Uterus (tissue), 2 donors: ENCODE measurements at regions not wholly inside any gene's neighbourhood (a gene's known extent, or its start where the extent isn't known, plus 50 kb on each side); places are given as distances from the start of the nearest gene placed in this dataset.

ENCODE experiments used
- POLR2A ChIP-seq, 2 donors: fragments of 450-650 bp; IDR thresholded peaks; one replicate each; pipeline ENCODE4 v1.6.1; 2016; ENCODE audit warnings: antibody characterized with exemption in 2 of 2, mild to moderate bottlenecking in 1 of 2, moderate library complexity in 1 of 2
- TF ChIP-seq, protein P1 (sequence below), 4 experiments: fragments of 200-600 bp in 2 of 4; fragments of 450-650 bp in 2 of 4; sonication (generic) in 2 of 4; IDR thresholded peaks; one replicate each; pipeline ENCODE4 v1.5.1; 2016 to 2019; ENCODE audit warnings: antibody characterized with exemption in 4 of 4, mild to moderate bottlenecking in 2 of 4, moderate library complexity in 1 of 4

DNA sequence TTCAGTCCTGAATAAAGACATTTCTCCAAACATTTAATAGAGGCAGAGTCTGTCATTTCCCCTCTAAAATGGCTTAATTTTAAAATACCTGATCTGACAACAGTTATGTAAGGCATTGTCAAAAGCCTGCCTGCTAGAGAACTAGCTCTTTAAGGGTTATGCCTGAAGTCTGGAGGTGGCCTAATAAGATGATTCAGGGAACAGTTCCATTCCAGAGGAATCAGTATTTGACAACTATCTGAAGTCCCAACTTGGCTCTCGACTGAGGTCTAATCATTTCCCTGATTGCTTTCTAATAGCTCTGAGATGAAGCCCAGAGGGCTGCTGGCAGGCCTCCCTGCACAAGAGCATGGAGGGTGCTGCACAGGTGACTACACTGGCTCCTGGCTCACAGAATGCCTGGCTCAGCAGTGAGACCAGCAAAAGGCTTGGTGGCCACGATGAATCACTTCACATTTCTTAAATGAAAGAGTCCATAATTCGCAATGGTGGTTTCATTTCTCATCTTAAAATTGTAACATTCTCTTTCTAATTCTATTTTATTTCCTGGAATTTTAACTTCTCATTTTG is 509.6 kb upstream of the POM121L12 start:
- TF ChIP-seq, protein P1, sequence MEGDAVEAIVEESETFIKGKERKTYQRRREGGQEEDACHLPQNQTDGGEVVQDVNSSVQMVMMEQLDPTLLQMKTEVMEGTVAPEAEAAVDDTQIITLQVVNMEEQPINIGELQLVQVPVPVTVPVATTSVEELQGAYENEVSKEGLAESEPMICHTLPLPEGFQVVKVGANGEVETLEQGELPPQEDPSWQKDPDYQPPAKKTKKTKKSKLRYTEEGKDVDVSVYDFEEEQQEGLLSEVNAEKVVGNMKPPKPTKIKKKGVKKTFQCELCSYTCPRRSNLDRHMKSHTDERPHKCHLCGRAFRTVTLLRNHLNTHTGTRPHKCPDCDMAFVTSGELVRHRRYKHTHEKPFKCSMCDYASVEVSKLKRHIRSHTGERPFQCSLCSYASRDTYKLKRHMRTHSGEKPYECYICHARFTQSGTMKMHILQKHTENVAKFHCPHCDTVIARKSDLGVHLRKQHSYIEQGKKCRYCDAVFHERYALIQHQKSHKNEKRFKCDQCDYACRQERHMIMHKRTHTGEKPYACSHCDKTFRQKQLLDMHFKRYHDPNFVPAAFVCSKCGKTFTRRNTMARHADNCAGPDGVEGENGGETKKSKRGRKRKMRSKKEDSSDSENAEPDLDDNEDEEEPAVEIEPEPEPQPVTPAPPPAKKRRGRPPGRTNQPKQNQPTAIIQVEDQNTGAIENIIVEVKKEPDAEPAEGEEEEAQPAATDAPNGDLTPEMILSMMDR (IDR thresholded peaks at IDR 0.05): no peak
- no peak for TF ChIP-seq POLR2A (IDR thresholded peaks at IDR 0.05)
